Stimulated activated CD4-positive, alpha-beta T cell treated with anti-CD3 and anti-CD28 coated beads, Interleukin-4, amount 100 ng/mL, for 1 hour (primary cell): ENCODE measurements at regions not wholly inside any gene's neighbourhood (a gene's known extent, or its start where the extent isn't known, plus 50 kb on each side); places are given as distances from the start of the nearest gene placed in this dataset.

Source experiments
- DNase-seq: peaks from one replicate; pipeline ENCODE4 v3.0.0-alpha.2; 2020

GRCh38 chr5:96058084-96058483, 96.4 kb upstream of the ELL2 start:
- no peak for DNase-seq

- no peak for DNase-seq
Observed at GRCh38 chr5:96054311-96055030, 92.8 kb upstream of the ELL2 start.

GRCh38 chr5:96053063-96053735, 91.5 kb upstream of the ELL2 start:
- DNase-seq = no peak

GRCh38 chr5:96052374-96052773, 90.7 kb upstream of the ELL2 start:
- DNase-seq = no peak

GRCh38 chr5:96051401-96051830, 89.8 kb upstream of the ELL2 start:
- no peak for DNase-seq

GRCh38 chr5:96050273-96050880, 88.7 kb upstream of the ELL2 start:
- DNase-seq = no peak

- no peak for DNase-seq
Observed at GRCh38 chr5:96049398-96050272, 88.0 kb upstream of the ELL2 start.

- no peak for DNase-seq
Observed at GRCh38 chr5:96048763-96049162, 87.1 kb upstream of the ELL2 start.

GRCh38 chr5:96045888-96046287, 84.2 kb upstream of the ELL2 start:
- DNase-seq = no peak

GRCh38 chr5:96043446-96043845, 81.8 kb upstream of the ELL2 start:
- DNase-seq = no peak

GRCh38 chr5:96037128-96037527, 75.5 kb upstream of the ELL2 start:
- no peak for DNase-seq

GRCh38 chr5:96036301-96036700, 74.7 kb upstream of the ELL2 start:
- DNase-seq = no peak

- no peak for DNase-seq
Observed at GRCh38 chr5:96035796-96036195, 74.1 kb upstream of the ELL2 start.

GRCh38 chr5:96033116-96033515, 71.5 kb upstream of the ELL2 start:
- DNase-seq = no peak

- no peak for DNase-seq
Observed at GRCh38 chr5:96031811-96032261, 70.2 kb upstream of the ELL2 start.

GRCh38 chr5:96031180-96031579, 69.5 kb upstream of the ELL2 start:
- no peak for DNase-seq

- no peak for DNase-seq
Observed at GRCh38 chr5:96026406-96027041, 64.9 kb upstream of the ELL2 start.

GRCh38 chr5:96024683-96025475, 63.2 kb upstream of the ELL2 start:
- DNase-seq = no peak

- DNase-seq = no peak
Observed at GRCh38 chr5:96023518-96023917, 61.9 kb upstream of the ELL2 start.

GRCh38 chr5:96022971-96023370, 61.3 kb upstream of the ELL2 start:
- no peak for DNase-seq

- no peak for DNase-seq
Observed at GRCh38 chr5:96017951-96018350, 56.3 kb upstream of the ELL2 start.

- DNase-seq = no peak
Observed at GRCh38 chr5:96016216-96016615, 54.6 kb upstream of the ELL2 start.
